ENCODE measurements at regions not wholly inside any gene's neighbourhood (a gene's known extent, or its start where the extent isn't known, plus 50 kb on each side); places are given as distances from the start of the nearest gene placed in this dataset.
"Not testable (repeated sequence)": the region's sequence is repeated elsewhere in the genome, so short reads cannot be mapped to it uniquely, and the experiment has no call there.

- DNase-seq (ENCODE audit: low read depth in 2 of 2): no peak
Measured at GRCh38 chr2:20130821-20131645, 79.6 kb upstream of the LAPTM4A start.

GRCh38 chr2:20130160-20130560, 78.7 kb upstream of the LAPTM4A start:
- DNase-seq (ENCODE audit: low read depth in 2 of 2): no peak

- DNase-seq (ENCODE audit: low read depth in 2 of 2): no peak
Measured at GRCh38 chr2:20129331-20130159, 78.1 kb upstream of the LAPTM4A start.

- DNase-seq (ENCODE audit: low read depth in 2 of 2): no peak
Measured at GRCh38 chr2:20128506-20129330, 77.3 kb upstream of the LAPTM4A start.

- no peak for DNase-seq (ENCODE audit: low read depth in 2 of 2)
Measured at GRCh38 chr2:20126469-20126868, 75.0 kb upstream of the LAPTM4A start.

GRCh38 chr2:20126040-20126439, 74.6 kb upstream of the LAPTM4A start:
- no peak for DNase-seq (ENCODE audit: low read depth in 2 of 2)

- no peak for DNase-seq (ENCODE audit: low read depth in 2 of 2)
Measured at GRCh38 chr2:20125616-20126015, 74.2 kb upstream of the LAPTM4A start.

GRCh38 chr2:20125164-20125563, 73.7 kb upstream of the LAPTM4A start:
- no peak for DNase-seq (ENCODE audit: low read depth in 2 of 2)

GRCh38 chr2:20123871-20124594, 72.6 kb upstream of the LAPTM4A start:
- DNase-seq (ENCODE audit: low read depth in 2 of 2): no peak

GRCh38 chr2:20122864-20123263, 71.4 kb upstream of the LAPTM4A start:
- DNase-seq (ENCODE audit: low read depth in 2 of 2): no peak

GRCh38 chr2:20120569-20121416, 69.4 kb upstream of the LAPTM4A start:
- no peak for DNase-seq (ENCODE audit: low read depth in 2 of 2)

- DNase-seq (ENCODE audit: low read depth in 2 of 2): no peak
Measured at GRCh38 chr2:20118051-20118450, 66.6 kb upstream of the LAPTM4A start.

GRCh38 chr2:20115902-20116301, 64.5 kb upstream of the LAPTM4A start:
- no peak for DNase-seq (ENCODE audit: low read depth in 2 of 2)

- no peak for DNase-seq (ENCODE audit: low read depth in 2 of 2)
Measured at GRCh38 chr2:20115374-20115773, 63.9 kb upstream of the LAPTM4A start.

- DNase-seq (ENCODE audit: low read depth in 2 of 2): no peak
Measured at GRCh38 chr2:20113986-20114938, 62.8 kb upstream of the LAPTM4A start.

GRCh38 chr2:20113004-20113796, 61.8 kb upstream of the LAPTM4A start:
- DNase-seq (ENCODE audit: low read depth in 2 of 2): no peak

- not testable (repeated sequence) for DNase-seq (ENCODE audit: low read depth in 2 of 2)
Measured at GRCh38 chr2:20112361-20112760, 60.9 kb upstream of the LAPTM4A start.

- DNase-seq (ENCODE audit: low read depth in 2 of 2): no peak
Measured at GRCh38 chr2:20111311-20112131, 60.1 kb upstream of the LAPTM4A start.

Data from stimulated activated CD8-positive, alpha-beta memory T cell treated with anti-CD3 and anti-CD28 coated beads, Interleukin-2, amount 100 ng/mL, for 48 hours (primary cell).